Muscle layer of colon (tissue), 2 donors: ENCODE measurements at regions not wholly inside any gene's neighbourhood (a gene's known extent, or its start where the extent isn't known, plus 50 kb on each side); places are given as distances from the start of the nearest gene placed in this dataset.

Experiments
- H3K27ac ChIP-seq: one replicate; pipeline ENCODE4 v1.7.0; 2013; ENCODE audit warnings: low read depth, mild to moderate bottlenecking, low read length, moderate library complexity
- H3K27me3 ChIP-seq, 2 donors: one replicate each; pipeline ENCODE4 v1.7.0; 2013; ENCODE audit warnings: low read length in 2 of 2, mild to moderate bottlenecking in 2 of 2; ENCODE audit not compliant: insufficient read depth in 2 of 2, control insufficient read depth in 1 of 2
- H3K36me3 ChIP-seq: one replicate; pipeline ENCODE4 v1.7.0; 2013; ENCODE audit warnings: mild to moderate bottlenecking, low read length; ENCODE audit not compliant: insufficient read depth
- H3K4me1 ChIP-seq: one replicate; pipeline ENCODE4 v1.7.0; 2013; ENCODE audit warnings: mild to moderate bottlenecking, low read length; ENCODE audit not compliant: insufficient read depth
- H3K4me3 ChIP-seq, 2 donors: one replicate each; pipeline ENCODE4 v1.7.0; 2013; ENCODE audit warnings: low read length in 2 of 2, low read depth in 1 of 2, mild to moderate bottlenecking in 1 of 2, moderate library complexity in 1 of 2
- H3K9ac ChIP-seq: one replicate; pipeline ENCODE4 v1.7.0; 2013; ENCODE audit warnings: low read length
- H3K9me3 ChIP-seq: one replicate; pipeline ENCODE4 v1.7.0; 2013; ENCODE audit warnings: mild to moderate bottlenecking, low read length
- donor health status: abdominal sarcoma.
- donor health status: Adenocarcinoma of cecum.

GRCh38 chr10:62740885-62741745, 63.4 kb upstream of the ADO start:
- Histone ChIP-seq H3K36me3 (no peaks in the 10 kb centered on the region), H3K9me3 (no peaks in the 10 kb centered on the region)

GRCh38 chr10:62741996-62742395, 62.5 kb upstream of the ADO start:
- no peaks in the 10 kb centered on the region for H3K27me3 ChIP-seq
- no peak overlapping the region for H3K4me3 ChIP-seq
- H3K36me3 ChIP-seq, result no peaks in the 10 kb centered on the region
- H3K9me3 ChIP-seq, result no peaks in the 10 kb centered on the region
- H3K27ac ChIP-seq, result no peak overlapping the region
- no peak overlapping the region for H3K9ac ChIP-seq
- no peaks in the 10 kb centered on the region for H3K4me1 ChIP-seq

More at GRCh38 chr10:62740885-62741745, 63.4 kb upstream of the ADO start:
- Histone ChIP-seq H3K27ac (no peak overlapping the region), H3K4me3 (no peak overlapping the region), H3K27me3 (no peaks in the 10 kb centered on the region), H3K4me1 (no peaks in the 10 kb centered on the region), H3K9ac (no peak overlapping the region)

- Histone ChIP-seq H3K36me3 (no peaks in the 10 kb centered on the region), H3K4me1 (no peaks in the 10 kb centered on the region), H3K4me3 (no peak overlapping the region), H3K9ac (no peak overlapping the region), H3K27me3 (no peaks in the 10 kb centered on the region), H3K27ac (no peak overlapping the region), H3K9me3 (no peaks in the 10 kb centered on the region)
These were observed 61.9 kb upstream of the ADO start for GRCh38 chr10:62742536-62743061.

DNA sequence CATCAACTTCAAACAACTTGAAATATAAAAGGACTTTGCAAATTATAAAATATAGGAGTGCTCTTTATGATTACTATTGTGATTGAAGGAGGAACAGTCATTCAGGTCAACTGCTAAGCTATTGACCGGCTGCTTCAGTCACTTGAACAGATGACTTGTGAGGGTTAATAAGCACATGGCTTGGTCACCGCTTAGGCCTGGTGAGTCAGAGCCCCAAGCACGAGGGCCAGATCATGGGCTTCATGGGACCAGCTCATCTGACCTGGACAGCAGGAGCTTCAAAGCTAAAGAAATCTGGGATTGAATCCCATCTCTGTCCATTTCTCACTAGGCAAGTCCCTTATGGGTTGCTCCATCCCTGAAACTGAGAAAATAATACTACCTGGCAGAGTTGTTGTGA, 60.4 kb upstream of the ADO start:
- H3K9me3 ChIP-seq, result no peaks in the 10 kb centered on the region
- no peak overlapping the region for H3K27ac ChIP-seq
- H3K4me1 ChIP-seq, result no peaks in the 10 kb centered on the region
- no peak overlapping the region for H3K4me3 ChIP-seq
- H3K27me3 ChIP-seq, result no peaks in the 10 kb centered on the region
- no peaks in the 10 kb centered on the region for H3K36me3 ChIP-seq
- no peak overlapping the region for H3K9ac ChIP-seq

GRCh38 chr10:62745581-62745980, 58.9 kb upstream of the ADO start:
- H3K27ac ChIP-seq, result no peak overlapping the region
- no peaks in the 10 kb centered on the region for H3K9me3 ChIP-seq
- no peaks in the 10 kb centered on the region for H3K27me3 ChIP-seq
- no peak overlapping the region for H3K9ac ChIP-seq
- H3K4me1 ChIP-seq, result no peaks in the 10 kb centered on the region
- H3K36me3 ChIP-seq, result no peaks in the 10 kb centered on the region
- no peak overlapping the region for H3K4me3 ChIP-seq

DNA sequence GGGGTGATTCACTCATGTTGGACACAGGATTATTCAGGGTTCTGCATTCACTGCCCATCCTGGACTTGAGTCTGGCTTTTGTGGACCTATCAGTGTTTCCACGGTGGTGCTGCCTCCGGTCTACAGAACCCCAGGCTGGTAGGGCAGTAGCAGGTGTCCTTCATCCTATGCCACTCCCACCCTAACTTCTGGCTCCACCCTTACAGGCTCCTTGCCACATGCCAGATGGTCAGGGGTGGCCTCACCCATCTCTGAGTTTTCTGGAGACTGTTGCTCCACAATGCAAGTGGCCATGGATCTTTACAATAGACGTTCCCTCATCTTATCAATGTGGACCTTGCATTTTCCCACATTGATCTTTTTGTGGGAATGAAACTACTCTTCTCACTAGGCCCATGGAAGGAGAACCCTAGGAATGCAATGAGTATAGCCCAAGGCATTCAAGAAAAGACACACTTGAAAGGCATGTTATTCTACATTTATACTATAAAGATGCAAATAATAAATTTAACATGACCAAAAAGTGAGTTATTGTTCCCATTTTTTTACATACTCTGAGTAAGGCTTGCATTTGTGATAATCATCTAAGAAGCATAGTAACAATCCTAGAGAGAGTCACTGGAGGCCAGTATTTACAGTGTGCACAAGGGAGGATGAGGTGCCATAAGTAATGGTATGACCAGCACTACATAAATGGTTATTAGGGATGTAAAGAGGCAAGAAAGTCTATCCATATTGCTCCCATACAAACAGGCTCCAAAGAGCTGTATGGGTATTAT, 57.4 kb upstream of the ADO start:
- no peak overlapping the region for H3K27ac ChIP-seq
- H3K36me3 ChIP-seq, result no peaks in the 10 kb centered on the region

DNA sequence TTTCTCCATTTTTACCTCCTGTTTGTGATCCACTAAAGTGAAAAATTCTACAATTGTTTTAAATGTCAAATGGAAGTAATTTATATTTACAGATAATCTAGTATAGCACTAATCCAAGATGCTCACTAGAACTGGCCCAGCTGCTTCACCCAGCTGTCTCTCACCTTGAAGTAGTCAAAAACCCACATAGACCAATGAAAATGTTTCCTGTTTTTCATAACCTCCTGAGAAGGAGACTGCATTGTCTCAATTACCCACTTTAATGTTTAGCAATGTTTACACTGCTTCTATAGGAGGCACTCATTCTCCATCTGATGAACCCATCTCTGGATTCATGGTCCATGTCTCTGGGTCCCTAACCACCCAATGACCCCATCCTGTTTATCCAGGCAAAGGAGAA, 56.1 kb upstream of the ADO start:
- Histone ChIP-seq H3K36me3 (no peaks in the 10 kb centered on the region), H3K9me3 (no peaks in the 10 kb centered on the region), H3K4me1 (no peaks in the 10 kb centered on the region), H3K4me3 (no peak overlapping the region), H3K27ac (no peak overlapping the region), H3K27me3 (no peaks in the 10 kb centered on the region), H3K9ac (no peak overlapping the region)

More for the DNA sequence above, 57.4 kb upstream of the ADO start:
- H3K27me3 ChIP-seq, result no peaks in the 10 kb centered on the region
- H3K4me1 ChIP-seq, result no peaks in the 10 kb centered on the region
- no peaks in the 10 kb centered on the region for H3K9me3 ChIP-seq
- H3K9ac ChIP-seq, result no peak overlapping the region
- H3K4me3 ChIP-seq, result no peak overlapping the region

- H3K4me1 ChIP-seq, result no peaks in the 10 kb centered on the region
- H3K27me3 ChIP-seq, result no peaks in the 10 kb centered on the region
These were observed 55.3 kb upstream of the ADO start for GRCh38 chr10:62749093-62749683.

More at GRCh38 chr10:62749093-62749683, 55.3 kb upstream of the ADO start:
- Histone ChIP-seq H3K4me3 (no peak overlapping the region), H3K36me3 (no peaks in the 10 kb centered on the region), H3K27ac (no peak overlapping the region), H3K9me3 (no peaks in the 10 kb centered on the region), H3K9ac (no peak overlapping the region)
